SK-N-SH (cell line): ENCODE measurements at regions not wholly inside any gene's neighbourhood (a gene's known extent, or its start where the extent isn't known, plus 50 kb on each side); places are given as distances from the start of the nearest gene placed in this dataset.

Experiments
- CTCF ChIP-seq: fragments of 200-600 bp; sonication (generic); IDR thresholded peaks from 2 replicates; pipeline ENCODE4 v1.6.1; 2017; ENCODE audit warnings: antibody characterized with exemption, mild to moderate bottlenecking, moderate library complexity
- EZH2phosphoT487 ChIP-seq: fragments of 200-600 bp; sonication (generic); IDR thresholded peaks from 2 replicates; pipeline ENCODE4 v1.6.1; 2017; ENCODE audit warnings: low read depth, mixed run types, mild to moderate bottlenecking, antibody characterized with exemption, moderate library complexity, borderline replicate concordance
- FOXM1 ChIP-seq: IDR thresholded peaks from 2 replicates; pipeline ENCODE4 v1.4.0; 2012; ENCODE audit warnings: low read depth, mild to moderate bottlenecking
- GATA2 ChIP-seq: sonication (generic); formaldehyde crosslinking; IDR thresholded peaks from 2 replicates; pipeline ENCODE4 v1.5.0; 2020; ENCODE audit warnings: mild to moderate bottlenecking, missing genetic modification reagents
- MAX ChIP-seq: IDR thresholded peaks from 2 replicates; pipeline ENCODE4 v1.4.0; 2012; ENCODE audit warnings: low read depth
- RAD21 ChIP-seq: IDR thresholded peaks from 2 replicates; pipeline ENCODE4 v1.6.1; 2012; ENCODE audit warnings: mild to moderate bottlenecking, low read length
- RCOR1 ChIP-seq: fragments of 150-350 bp; IDR thresholded peaks from 2 replicates; pipeline ENCODE4 v1.6.1; 2017; ENCODE audit warnings: antibody characterized with exemption, low read length
- SIN3A ChIP-seq: IDR thresholded peaks from 2 replicates; pipeline ENCODE4 v1.6.1; 2012; ENCODE audit warnings: low read depth, mild to moderate bottlenecking, low read length, moderate library complexity, borderline replicate concordance
- YY1 ChIP-seq: IDR thresholded peaks from 2 replicates; pipeline ENCODE4 v1.4.0; 2012; ENCODE audit warnings: low read depth, mild to moderate bottlenecking
- ZBTB33 ChIP-seq: IDR thresholded peaks from 2 replicates; pipeline ENCODE4 v1.4.0; 2012; ENCODE audit warnings: low read depth, borderline replicate concordance

- TF ChIP-seq CTCF, result no peak
- TF ChIP-seq SIN3A, result no peak
- no peak for TF ChIP-seq MAX
- TF ChIP-seq GATA2 (CRISPR knock-in tag), result no peak
- no peak for TF ChIP-seq ZBTB33
- TF ChIP-seq EZH2phosphoT487, result no peak
- TF ChIP-seq FOXM1, result no peak
- TF ChIP-seq RCOR1, result no peak
- no peak for TF ChIP-seq RAD21
- TF ChIP-seq YY1, result no peak
These were observed 944.5 kb downstream of the KCNT2 start for GRCh38 chr1:195663549-195664280.
